ENCODE measurements at regions not wholly inside any gene's neighbourhood (a gene's known extent, or its start where the extent isn't known, plus 50 kb on each side); places are given as distances from the start of the nearest gene placed in this dataset.
"Not testable (repeated sequence)": the region's sequence is repeated elsewhere in the genome, so short reads cannot be mapped to it uniquely, and the experiment has no call there.

GRCh38 chr3:178343433-178344038, 192.7 kb upstream of the KCNMB2 start:
- TF ChIP-seq SMC3 (conservative IDR thresholded peaks at IDR 0.05; ENCODE audit: poor library complexity) (no peak), TAF1 (IDR thresholded peaks at IDR 0.05; ENCODE audit: low read depth) (no peak), REST (IDR thresholded peaks at IDR 0.05; ENCODE audit: borderline replicate concordance) (no peak), POLR2AphosphoS5 (IDR thresholded peaks at IDR 0.05) (no peak), MXI1 (conservative IDR thresholded peaks at IDR 0.05; ENCODE audit: poor library complexity, severe bottlenecking) (no peak), RAD21 (conservative IDR thresholded peaks at IDR 0.05) (no peak), EP300 (conservative IDR thresholded peaks at IDR 0.05; ENCODE audit: poor library complexity, severe bottlenecking) (no peak), EZH2 (IDR thresholded peaks at IDR 0.05; ENCODE audit: borderline replicate concordance, insufficient read depth, low read length, poor library complexity, severe bottlenecking) (no peak)
- TF ChIP-seq, protein P1, sequence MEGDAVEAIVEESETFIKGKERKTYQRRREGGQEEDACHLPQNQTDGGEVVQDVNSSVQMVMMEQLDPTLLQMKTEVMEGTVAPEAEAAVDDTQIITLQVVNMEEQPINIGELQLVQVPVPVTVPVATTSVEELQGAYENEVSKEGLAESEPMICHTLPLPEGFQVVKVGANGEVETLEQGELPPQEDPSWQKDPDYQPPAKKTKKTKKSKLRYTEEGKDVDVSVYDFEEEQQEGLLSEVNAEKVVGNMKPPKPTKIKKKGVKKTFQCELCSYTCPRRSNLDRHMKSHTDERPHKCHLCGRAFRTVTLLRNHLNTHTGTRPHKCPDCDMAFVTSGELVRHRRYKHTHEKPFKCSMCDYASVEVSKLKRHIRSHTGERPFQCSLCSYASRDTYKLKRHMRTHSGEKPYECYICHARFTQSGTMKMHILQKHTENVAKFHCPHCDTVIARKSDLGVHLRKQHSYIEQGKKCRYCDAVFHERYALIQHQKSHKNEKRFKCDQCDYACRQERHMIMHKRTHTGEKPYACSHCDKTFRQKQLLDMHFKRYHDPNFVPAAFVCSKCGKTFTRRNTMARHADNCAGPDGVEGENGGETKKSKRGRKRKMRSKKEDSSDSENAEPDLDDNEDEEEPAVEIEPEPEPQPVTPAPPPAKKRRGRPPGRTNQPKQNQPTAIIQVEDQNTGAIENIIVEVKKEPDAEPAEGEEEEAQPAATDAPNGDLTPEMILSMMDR (IDR thresholded peaks at IDR 0.05; ENCODE audit: poor library complexity, severe bottlenecking): no peak
- Histone ChIP-seq H3K9me3 (ENCODE audit: low read length) (no peaks in the 10 kb centered on the region), H3K79me2 (replicated peaks; ENCODE audit: insufficient read depth, low read length) (no peaks in the 10 kb centered on the region), H4K20me1 (ENCODE audit: insufficient read depth) (no peaks in the 10 kb centered on the region), H3F3A (ENCODE audit: insufficient read depth, low read length, poor library complexity, severe bottlenecking) (no peaks in the 10 kb centered on the region), H3K27ac (ENCODE audit: low read length) (no peak overlapping the region), H3K9me2 (ENCODE audit: insufficient read depth, low read length) (no peaks in the 10 kb centered on the region), H3K9ac (ENCODE audit: low read length) (no peak overlapping the region), H3K36me3 (ENCODE audit: insufficient read depth, low read length) (no peaks in the 10 kb centered on the region), H3K4me2 (ENCODE audit: low read length) (no peak overlapping the region), H2AFZ (ENCODE audit: low read depth, low read length) (no peak overlapping the region), H3K4me3 (ENCODE audit: low read length) (no peak overlapping the region), H3K27me3 (ENCODE audit: insufficient read depth, low read depth, low read length) (no peaks in the 10 kb centered on the region)

DNA sequence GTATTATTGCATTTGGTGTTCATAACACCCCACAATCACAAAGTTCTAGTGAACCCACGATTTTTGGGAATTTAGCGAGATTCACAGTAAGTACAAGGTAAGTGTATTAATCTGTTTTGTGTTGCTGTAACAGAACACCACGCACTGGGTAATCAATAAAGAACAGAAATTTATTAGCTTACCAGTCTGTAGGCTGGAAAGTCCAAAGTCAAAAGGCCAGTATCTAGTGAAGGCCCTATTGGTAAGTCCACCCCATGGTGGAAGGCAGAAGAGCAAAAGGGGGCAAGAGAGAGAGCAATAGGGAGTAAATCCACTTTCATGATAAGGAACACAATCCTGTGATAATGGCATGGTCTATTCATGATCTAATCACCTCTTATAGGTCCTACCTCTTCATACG, 190.3 kb upstream of the KCNMB2 start:
- H3K9me3 ChIP-seq (ENCODE audit: low read length): no peaks in the 10 kb centered on the region
- no peaks in the 10 kb centered on the region for H3K27me3 ChIP-seq (ENCODE audit: insufficient read depth, low read depth, low read length)
- H3K4me3 ChIP-seq (ENCODE audit: low read length): no peak overlapping the region
- no peak overlapping the region for H2AFZ ChIP-seq (ENCODE audit: low read depth, low read length)
- no peak overlapping the region for H3K9ac ChIP-seq (ENCODE audit: low read length)
- no peak overlapping the region for H3K27ac ChIP-seq (ENCODE audit: low read length)
- H3K9me2 ChIP-seq (ENCODE audit: insufficient read depth, low read length): no peaks in the 10 kb centered on the region
- no peak overlapping the region for H3K4me2 ChIP-seq (ENCODE audit: low read length)
- no peak for TF ChIP-seq REST (IDR thresholded peaks at IDR 0.05; ENCODE audit: borderline replicate concordance)
- no peak for TF ChIP-seq EP300 (conservative IDR thresholded peaks at IDR 0.05; ENCODE audit: poor library complexity, severe bottlenecking)
- TF ChIP-seq, protein P1 (IDR thresholded peaks at IDR 0.05; ENCODE audit: poor library complexity, severe bottlenecking): no peak
- no peak for TF ChIP-seq SMC3 (conservative IDR thresholded peaks at IDR 0.05; ENCODE audit: poor library complexity)
- no peak for TF ChIP-seq RAD21 (conservative IDR thresholded peaks at IDR 0.05)
- no peak for TF ChIP-seq TAF1 (IDR thresholded peaks at IDR 0.05; ENCODE audit: low read depth)
- no peak for TF ChIP-seq MXI1 (conservative IDR thresholded peaks at IDR 0.05; ENCODE audit: poor library complexity, severe bottlenecking)
- no peaks in the 10 kb centered on the region for H4K20me1 ChIP-seq (ENCODE audit: insufficient read depth)
- H3K36me3 ChIP-seq (ENCODE audit: insufficient read depth, low read length): no peaks in the 10 kb centered on the region
- H3K79me2 ChIP-seq (replicated peaks; ENCODE audit: insufficient read depth, low read length): no peaks in the 10 kb centered on the region
- no peaks in the 10 kb centered on the region for H3F3A ChIP-seq (ENCODE audit: insufficient read depth, low read length, poor library complexity, severe bottlenecking)

DNA sequence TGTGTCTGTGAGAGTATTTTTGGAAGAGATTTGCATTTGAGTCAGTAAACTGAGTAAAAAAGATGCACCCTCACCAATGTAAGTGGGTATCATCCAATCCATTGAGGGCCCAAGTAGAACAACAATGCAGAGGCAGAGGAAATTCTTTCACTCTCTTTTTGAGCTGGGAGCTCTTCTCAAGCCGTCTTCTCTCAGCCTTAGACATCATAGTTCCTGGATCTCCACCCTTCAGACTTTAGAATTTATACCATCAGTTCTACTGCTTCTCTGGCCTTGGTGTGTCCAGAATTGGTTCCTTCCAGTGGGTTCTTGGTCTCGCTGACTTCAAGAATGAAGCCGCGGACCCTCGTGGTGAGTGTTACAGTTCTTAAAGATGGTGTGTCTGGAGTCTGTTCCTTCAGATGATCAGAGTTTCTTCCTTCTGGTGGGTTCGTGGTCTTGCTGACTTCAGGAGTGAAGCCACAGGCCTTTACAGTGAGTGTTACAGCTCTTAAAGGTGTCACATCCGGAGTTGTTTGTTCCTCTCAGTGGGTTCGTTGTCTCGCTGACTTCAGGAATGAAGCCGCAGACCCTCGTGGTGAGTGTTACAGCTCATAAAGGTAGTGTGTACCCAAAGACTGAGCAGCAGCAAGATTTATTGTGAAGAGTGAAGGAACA, 187.5 kb upstream of the KCNMB2 start:
- not testable (repeated sequence) for H3K9ac ChIP-seq (ENCODE audit: low read length); H3K4me2 ChIP-seq (ENCODE audit: low read length); H3K79me2 ChIP-seq (replicated peaks; ENCODE audit: insufficient read depth, low read length); H3K27me3 ChIP-seq (ENCODE audit: insufficient read depth, low read depth, low read length); H3K36me3 ChIP-seq (ENCODE audit: insufficient read depth, low read length); H3K9me3 ChIP-seq (ENCODE audit: low read length); H2AFZ ChIP-seq (ENCODE audit: low read depth, low read length); H3K9me2 ChIP-seq (ENCODE audit: insufficient read depth, low read length); H3K27ac ChIP-seq (ENCODE audit: low read length); H4K20me1 ChIP-seq (ENCODE audit: insufficient read depth); H3F3A ChIP-seq (ENCODE audit: insufficient read depth, low read length, poor library complexity, severe bottlenecking); H3K4me3 ChIP-seq (ENCODE audit: low read length)

Measured in neural cell (in vitro differentiated cells).